Stimulated activated CD4-positive, alpha-beta T cell treated with anti-CD3 and anti-CD28 coated beads, TNF-alpha, amount 100 ng/mL, for 1 hour (primary cell): ENCODE measurements at regions not wholly inside any gene's neighbourhood (a gene's known extent, or its start where the extent isn't known, plus 50 kb on each side); places are given as distances from the start of the nearest gene placed in this dataset.
"Not testable (repeated sequence)": the region's sequence is repeated elsewhere in the genome, so short reads cannot be mapped to it uniquely, and the experiment has no call there.

Source experiments
- DNase-seq, 3 donors: peaks; one replicate each; pipeline ENCODE4 v3.0.0-alpha.2; 2020; ENCODE audit warnings: low read depth in 3 of 3, low spot score in 1 of 3

GRCh38 chr9:30534455-30534854, 1850.0 kb upstream of the ACO1 start:
- DNase-seq = no peak

DNA sequence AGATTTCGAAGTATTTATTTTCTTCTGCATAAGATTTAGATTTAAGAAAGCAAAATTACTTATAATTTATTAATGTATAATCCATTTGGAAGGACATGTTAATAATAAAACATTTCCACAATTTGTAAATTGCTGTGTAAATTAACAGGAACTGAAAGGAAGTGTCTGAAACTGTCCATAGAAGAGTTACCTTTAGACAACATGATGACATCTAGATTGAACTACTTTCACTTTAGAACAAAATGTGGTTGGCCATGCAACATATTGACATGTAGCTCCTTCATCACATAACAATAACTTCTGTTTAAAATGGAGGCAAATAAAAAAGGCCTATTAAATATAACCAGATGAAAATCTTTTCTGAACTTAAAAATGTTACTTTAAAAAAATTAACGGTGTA, 1849.5 kb upstream of the ACO1 start:
- no peak for DNase-seq

DNA sequence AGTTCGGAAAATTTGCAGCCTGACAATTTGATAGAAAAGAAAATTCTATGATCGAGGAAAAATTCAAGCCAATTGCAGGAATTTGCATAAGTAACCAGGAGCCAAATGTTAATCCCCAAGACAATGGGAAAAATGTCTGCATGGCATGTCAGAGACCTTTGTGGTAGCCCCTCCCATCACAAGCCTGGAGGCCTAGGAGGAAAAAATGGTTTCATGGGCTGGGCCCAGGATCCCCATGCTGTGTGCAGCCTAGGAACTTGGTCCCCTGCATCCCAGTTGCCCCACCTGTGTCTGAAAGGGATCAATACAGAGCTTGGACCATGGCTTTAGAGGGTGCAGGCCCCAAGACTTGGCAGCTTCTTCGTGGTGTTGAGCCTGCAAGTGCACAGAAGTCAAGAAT, 1847.9 kb upstream of the ACO1 start:
- no peak for DNase-seq

GRCh38 chr9:30539696-30540095, 1844.7 kb upstream of the ACO1 start:
- DNase-seq = not testable (repeated sequence)

- DNase-seq = no peak
These were observed 1809.9 kb upstream of the ACO1 start for GRCh38 chr9:30574355-30575151.

- DNase-seq = no peak
These were observed 1809.2 kb upstream of the ACO1 start for GRCh38 chr9:30575218-30575617.

GRCh38 chr9:30575691-30576090, 1808.8 kb upstream of the ACO1 start:
- no peak for DNase-seq

DNA sequence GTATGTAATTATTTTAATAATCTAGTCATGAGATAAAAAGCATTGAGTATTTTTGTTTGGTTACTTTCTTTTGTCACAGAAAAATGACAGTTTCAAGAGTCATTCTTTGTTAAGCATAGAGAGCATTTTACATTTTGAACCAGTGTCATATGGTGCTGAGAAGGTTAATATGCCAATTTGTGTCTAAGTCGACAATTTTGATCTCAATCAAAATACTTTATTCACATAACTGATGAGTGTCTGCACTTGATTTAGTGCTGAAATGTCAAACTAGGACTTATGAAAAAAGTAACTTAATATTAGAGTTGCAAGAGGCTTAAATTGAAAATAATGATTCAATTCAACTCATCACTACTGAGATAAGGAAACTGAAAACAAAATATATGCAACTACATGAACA, 1804.6 kb upstream of the ACO1 start:
- DNase-seq = no peak

DNA sequence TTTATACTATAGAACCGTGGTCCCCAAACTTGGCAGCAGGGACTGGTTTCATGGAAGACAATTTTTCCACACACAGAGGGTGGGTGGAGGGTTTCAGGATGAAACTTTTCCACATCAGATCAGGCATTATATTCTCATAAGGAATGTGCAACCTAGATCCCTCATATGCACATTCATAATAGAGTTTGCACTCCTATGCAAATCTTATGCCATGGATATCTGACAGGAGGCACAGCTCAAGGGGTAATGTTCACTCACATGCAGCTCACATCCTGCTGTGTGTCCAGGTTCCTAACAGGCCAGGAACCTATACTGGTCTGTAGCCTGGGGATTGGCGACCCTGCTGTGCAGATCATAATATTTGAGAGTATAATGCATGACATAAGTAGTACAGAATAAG, 1802.2 kb upstream of the ACO1 start:
- DNase-seq = no peak

GRCh38 chr9:30584559-30584958, 1799.9 kb upstream of the ACO1 start:
- no peak for DNase-seq

DNA sequence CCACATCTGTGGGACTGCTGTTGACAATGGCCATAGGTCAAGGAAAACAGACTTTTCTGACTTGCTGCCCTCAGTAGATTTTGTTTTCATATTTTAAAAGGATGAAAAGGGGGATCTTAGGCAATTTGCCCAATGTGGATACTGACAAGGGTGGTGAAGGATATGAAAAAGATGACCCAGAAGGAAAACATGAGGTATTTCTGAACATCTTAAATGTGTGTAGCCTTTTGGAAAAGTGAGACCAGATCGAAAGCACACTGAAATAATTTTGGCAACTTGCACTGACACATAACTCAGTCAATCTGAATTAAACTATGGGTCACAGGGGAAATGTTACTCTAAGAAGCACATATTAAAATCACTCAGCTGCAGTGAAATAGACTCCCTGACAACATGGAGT, 1793.0 kb upstream of the ACO1 start:
- no peak for DNase-seq

DNA sequence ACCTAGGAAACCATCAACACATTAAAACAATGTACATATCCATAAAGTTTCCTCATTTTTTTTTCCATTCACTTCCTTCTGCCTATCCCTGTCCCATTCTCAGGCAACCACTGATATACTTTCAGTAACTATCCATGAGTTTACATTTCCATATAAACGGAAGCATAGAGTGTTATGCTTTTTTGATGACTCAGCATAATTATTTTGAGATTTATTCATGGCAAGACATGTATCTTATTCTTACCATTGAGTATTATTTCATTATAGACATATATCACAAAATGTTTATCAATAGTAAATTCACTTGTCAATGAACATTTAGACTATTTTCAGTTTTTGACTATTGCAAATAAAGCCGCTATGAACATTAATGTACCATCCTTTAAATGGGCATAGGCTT, 1786.8 kb upstream of the ACO1 start:
- DNase-seq = no peak

DNA sequence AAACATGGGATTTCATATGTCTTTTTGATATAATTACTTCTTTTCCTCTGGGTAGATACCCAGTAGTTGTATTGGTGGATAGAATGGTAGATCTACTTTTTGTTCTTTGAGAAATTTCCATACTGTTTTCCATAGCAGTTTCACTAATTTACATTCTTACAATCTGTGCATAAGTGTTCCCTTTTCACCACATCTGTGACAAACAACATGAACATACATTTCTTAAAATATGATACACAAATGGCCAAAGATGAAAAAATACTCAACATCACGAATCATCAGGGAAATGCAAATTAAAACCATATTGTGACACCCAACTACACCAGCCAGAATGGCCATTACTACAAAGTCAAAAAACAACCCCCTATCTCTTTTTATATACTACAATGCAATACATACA, 1778.5 kb upstream of the ACO1 start:
- no peak for DNase-seq

GRCh38 chr9:30609713-30610112, 1774.7 kb upstream of the ACO1 start:
- no peak for DNase-seq

GRCh38 chr9:30616782-30617181, 1767.7 kb upstream of the ACO1 start:
- DNase-seq = not testable (repeated sequence)

GRCh38 chr9:30622561-30622960, 1761.9 kb upstream of the ACO1 start:
- DNase-seq = no peak

DNA sequence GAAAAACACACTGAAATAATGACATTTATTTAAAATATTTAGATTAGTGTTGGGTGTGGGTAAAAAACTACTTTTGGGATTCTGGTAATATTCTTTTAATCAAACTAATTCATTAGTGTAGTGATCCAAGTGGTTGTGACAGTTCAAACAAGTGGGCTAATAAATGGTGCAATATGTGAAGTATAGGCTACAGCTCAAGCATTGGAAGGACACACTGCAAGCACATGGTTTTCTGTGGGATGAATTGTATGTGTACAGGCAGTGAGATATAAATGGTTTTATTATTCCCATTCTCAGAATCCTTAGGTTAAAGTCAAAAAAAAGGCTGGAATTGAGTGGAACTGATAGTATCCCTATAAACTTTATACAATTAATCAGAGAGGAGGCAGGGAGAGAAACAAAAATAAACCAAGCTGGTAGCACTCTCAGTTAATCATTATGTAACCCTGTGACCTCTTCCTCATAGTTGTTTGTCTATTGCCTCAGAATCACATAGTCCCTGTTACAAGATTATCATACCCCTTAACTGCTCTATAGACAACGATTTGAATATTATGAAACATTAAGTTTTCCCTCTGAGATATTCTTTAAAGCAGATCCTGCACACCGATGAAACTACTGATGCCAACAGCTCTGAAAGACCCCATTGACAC, 1755.4 kb upstream of the ACO1 start:
- DNase-seq = no peak

GRCh38 chr9:30630459-30630858, 1754.0 kb upstream of the ACO1 start:
- DNase-seq = no peak

GRCh38 chr9:30646639-30647038, 1737.8 kb upstream of the ACO1 start:
- not testable (repeated sequence) for DNase-seq

DNA sequence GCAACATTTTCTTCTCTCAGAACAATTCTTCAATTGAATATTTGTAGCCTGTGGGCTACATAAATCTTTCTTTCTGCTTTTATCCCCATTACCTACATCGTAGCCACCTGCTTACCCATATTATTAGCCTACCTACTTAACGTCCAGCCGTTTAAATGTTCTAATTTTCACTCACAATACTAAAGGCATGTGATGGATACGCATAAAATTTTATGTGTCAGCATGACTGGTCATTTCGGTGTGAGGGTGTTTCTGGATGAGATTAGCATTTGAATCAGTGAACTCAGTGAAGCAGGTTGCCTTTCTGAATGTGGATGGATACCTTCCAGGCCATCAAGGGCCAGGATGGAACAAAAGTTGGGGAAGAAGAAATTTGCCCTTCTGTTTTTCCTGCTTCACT, 1722.5 kb upstream of the ACO1 start:
- DNase-seq = no peak

- no peak for DNase-seq
These were observed 1713.5 kb upstream of the ACO1 start for GRCh38 chr9:30670805-30671562.

GRCh38 chr9:30673132-30673531, 1711.3 kb upstream of the ACO1 start:
- DNase-seq = no peak
